ENCODE measurements at regions not wholly inside any gene's neighbourhood (a gene's known extent, or its start where the extent isn't known, plus 50 kb on each side); places are given as distances from the start of the nearest gene placed in this dataset.
A peak's percentile ranks its signal among the peaks of the same experiment; 100 is the strongest.

DNA sequence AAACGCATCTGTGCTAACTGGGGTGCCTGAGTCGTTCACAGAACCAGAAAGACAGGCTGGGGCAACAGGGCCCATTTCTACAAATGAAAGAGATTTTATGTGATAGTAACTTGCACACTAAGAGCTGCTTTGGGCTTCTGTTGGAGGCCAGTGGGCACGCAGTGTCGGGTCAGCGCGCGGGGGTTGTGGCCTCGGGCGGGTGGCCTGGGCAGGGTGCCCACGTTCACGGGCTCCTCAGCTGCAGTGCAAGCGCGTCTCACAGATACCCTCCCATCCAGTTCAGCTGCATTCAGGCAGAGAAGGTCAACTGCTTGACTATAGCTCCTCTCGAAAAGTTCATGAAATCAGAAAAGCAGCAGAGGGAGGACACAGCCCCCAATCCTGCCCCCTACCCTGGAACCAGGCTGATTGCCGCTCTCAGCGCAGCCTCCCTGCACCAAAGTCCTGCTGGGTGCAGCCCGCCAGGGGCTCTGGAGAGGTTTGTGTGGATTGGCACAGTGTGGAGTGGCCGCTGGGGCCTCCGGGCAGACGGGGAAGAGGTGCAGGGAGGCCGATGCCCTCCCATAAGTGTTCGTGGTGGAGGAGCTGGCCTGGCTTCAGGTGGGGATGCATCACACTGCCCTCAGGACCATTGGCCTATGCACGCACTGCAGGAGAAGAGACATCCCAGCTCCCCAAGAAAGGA, 582.8 kb downstream of the TCERG1L start:
- DNase-seq (ENCODE audit: low read depth) = no peak
- no peak overlapping the region for H3K4me3 ChIP-seq (ENCODE audit: low read depth, low read length)
- H3K36me3 ChIP-seq (ENCODE audit: control insufficient read depth, insufficient read depth, low read length) = no peaks in the 10 kb centered on the region
- TF ChIP-seq, protein P1, sequence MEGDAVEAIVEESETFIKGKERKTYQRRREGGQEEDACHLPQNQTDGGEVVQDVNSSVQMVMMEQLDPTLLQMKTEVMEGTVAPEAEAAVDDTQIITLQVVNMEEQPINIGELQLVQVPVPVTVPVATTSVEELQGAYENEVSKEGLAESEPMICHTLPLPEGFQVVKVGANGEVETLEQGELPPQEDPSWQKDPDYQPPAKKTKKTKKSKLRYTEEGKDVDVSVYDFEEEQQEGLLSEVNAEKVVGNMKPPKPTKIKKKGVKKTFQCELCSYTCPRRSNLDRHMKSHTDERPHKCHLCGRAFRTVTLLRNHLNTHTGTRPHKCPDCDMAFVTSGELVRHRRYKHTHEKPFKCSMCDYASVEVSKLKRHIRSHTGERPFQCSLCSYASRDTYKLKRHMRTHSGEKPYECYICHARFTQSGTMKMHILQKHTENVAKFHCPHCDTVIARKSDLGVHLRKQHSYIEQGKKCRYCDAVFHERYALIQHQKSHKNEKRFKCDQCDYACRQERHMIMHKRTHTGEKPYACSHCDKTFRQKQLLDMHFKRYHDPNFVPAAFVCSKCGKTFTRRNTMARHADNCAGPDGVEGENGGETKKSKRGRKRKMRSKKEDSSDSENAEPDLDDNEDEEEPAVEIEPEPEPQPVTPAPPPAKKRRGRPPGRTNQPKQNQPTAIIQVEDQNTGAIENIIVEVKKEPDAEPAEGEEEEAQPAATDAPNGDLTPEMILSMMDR (IDR thresholded peaks at IDR 0.05; ENCODE audit: insufficient read depth, low read length, severe bottlenecking) = no peak
- FAIRE-seq = no peak
- H3K27me3 ChIP-seq (ENCODE audit: control insufficient read depth, insufficient read depth, low read length) = no peaks in the 10 kb centered on the region

DNA sequence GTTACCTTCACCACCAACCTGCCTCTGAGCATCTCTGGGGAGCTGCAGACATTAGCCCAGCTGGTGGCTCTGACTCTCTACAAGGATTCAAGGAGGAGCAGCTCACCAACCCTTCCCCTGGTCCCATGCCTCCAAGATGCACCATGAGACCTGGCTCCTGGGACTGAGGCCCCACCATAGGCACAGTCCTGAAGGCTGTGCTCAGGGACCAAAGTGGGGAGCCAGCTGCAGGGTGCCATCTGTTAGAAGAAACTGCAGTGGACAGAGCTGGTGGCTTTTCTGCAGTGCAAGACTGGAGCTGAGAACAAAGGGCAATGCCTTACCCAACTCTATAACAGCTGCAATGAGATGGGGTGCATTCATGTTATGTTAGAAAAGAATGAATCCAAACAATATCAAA, 581.6 kb downstream of the TCERG1L start:
- H3K4me3 ChIP-seq (ENCODE audit: low read depth, low read length) = no peak overlapping the region
- no peaks in the 10 kb centered on the region for H3K36me3 ChIP-seq (ENCODE audit: control insufficient read depth, insufficient read depth, low read length)
- FAIRE-seq (no peak), DNase-seq (ENCODE audit: low read depth) (no peak)
- H3K27me3 ChIP-seq (ENCODE audit: control insufficient read depth, insufficient read depth, low read length) = no peaks in the 10 kb centered on the region
- TF ChIP-seq, protein P1 (IDR thresholded peaks at IDR 0.05; ENCODE audit: insufficient read depth, low read length, severe bottlenecking) = no peak

DNA sequence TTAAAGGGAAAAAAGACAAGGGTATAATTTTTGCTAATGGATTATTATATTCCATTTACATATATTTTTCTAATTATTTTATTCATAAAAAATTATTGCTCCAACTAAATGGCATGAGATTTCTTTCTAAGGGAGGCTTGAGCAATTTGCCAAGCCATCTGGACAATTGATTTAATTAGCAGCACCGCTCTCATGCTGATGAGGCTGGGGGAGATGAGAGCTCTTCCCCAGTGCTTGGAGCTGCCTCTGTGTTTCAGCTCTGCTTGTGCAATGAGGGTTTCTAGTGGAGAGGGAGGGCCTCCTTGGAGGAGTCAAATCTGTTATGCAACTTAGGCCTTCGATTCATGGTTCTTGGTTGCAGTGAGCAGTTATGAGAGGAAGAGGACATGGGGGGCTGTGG, 574.3 kb downstream of the TCERG1L start:
- FAIRE-seq = no peak
- Histone ChIP-seq H3K36me3 (ENCODE audit: control insufficient read depth, insufficient read depth, low read length) (no peaks in the 10 kb centered on the region), H3K27me3 (ENCODE audit: control insufficient read depth, insufficient read depth, low read length) (no peaks in the 10 kb centered on the region), H3K4me3 (ENCODE audit: low read depth, low read length) (no peak overlapping the region)
- no peak for DNase-seq (ENCODE audit: low read depth)
- TF ChIP-seq, protein P1 (IDR thresholded peaks at IDR 0.05; ENCODE audit: insufficient read depth, low read length, severe bottlenecking) = no peak

DNA sequence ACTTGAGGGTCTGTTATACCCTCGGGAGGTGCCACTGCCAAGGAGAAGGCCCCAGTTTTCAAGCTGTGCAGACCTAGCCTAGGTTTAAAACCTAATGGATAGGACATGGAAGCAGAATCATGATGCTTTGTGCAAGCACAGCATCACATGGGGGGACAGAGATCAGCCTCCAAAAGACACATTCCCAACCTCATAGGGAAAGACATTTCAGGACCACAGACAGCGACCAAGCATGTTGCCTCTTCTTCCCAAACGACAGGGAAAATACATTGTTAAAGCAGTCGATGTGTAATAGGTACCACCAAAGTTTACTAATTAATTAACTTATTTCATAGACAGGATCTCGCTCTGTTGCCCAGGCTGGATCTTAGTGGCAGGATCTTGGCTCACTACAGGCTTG, 573.9 kb downstream of the TCERG1L start:
- Histone ChIP-seq H3K36me3 (ENCODE audit: control insufficient read depth, insufficient read depth, low read length) (no peaks in the 10 kb centered on the region), H3K27me3 (ENCODE audit: control insufficient read depth, insufficient read depth, low read length) (no peaks in the 10 kb centered on the region), H3K4me3 (ENCODE audit: low read depth, low read length) (no peak overlapping the region)
- TF ChIP-seq, protein P1 (IDR thresholded peaks at IDR 0.05; ENCODE audit: insufficient read depth, low read length, severe bottlenecking) = no peak
- FAIRE-seq = peak; percentile 23
- DNase-seq (ENCODE audit: low read depth) = no peak

DNA sequence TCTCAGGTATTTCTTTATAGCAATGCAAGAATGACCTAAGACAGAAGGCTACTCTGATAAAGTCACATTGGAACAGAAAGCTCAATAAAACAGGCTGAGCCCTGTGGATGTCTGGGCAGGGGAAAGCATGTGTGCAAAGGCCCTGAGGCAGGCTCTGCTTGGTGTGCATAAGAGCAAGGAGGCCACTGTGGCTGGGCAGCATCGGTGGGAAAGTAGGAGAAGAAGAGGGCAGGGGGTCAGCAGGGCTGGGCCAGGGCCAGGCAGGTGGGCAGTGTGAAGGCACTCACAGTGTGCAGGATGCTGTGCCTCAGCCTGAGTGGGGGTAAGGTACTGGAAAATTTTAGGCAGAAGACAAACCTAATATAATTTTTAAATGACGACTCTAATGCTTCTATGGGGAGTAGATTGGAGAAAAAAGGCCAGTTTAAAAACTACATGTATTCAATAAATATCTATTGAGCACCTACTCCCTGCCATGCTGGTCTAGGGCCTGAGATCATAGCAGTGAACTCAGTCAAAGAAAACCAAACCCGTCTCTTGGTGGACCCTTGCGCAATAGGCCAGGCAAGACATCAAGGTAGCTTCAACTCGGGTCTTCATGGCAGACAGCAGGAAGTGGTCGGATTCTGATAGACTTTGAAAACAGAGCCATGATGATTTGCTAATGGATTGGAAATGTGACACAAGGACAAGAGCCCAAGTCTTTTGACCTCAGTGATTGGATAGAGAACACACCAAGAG, 572.3 kb downstream of the TCERG1L start:
- no peak overlapping the region for H3K4me3 ChIP-seq (ENCODE audit: low read depth, low read length)
- DNase-seq (ENCODE audit: low read depth) (no peak), FAIRE-seq (no peak)
- no peaks in the 10 kb centered on the region for H3K27me3 ChIP-seq (ENCODE audit: control insufficient read depth, insufficient read depth, low read length)
- H3K36me3 ChIP-seq (ENCODE audit: control insufficient read depth, insufficient read depth, low read length) = no peaks in the 10 kb centered on the region
- TF ChIP-seq, protein P1 (IDR thresholded peaks at IDR 0.05; ENCODE audit: insufficient read depth, low read length, severe bottlenecking) = no peak

Measured in bronchial epithelial cell (primary cell).